B cell (primary cell): ENCODE measurements at regions not wholly inside any gene's neighbourhood (a gene's known extent, or its start where the extent isn't known, plus 50 kb on each side); places are given as distances from the start of the nearest gene placed in this dataset.

Experiments
- ATAC-seq: fragments of 200-7000 bp; cut with Tn5 transposase; one replicate; pipeline ENCODE4 v1.10.0; 2021; ENCODE audit warnings: low read depth, mild to moderate bottlenecking, moderate number of reproducible peaks, moderate library complexity
- CTCF ChIA-PET: fragments of 350-600 bp; sonication (Branson Sonifier 250); formaldehyde crosslinking; loops from one replicate; lab custom pipeline; 2021; ENCODE audit warnings: antibody characterized with exemption, inconsistent platforms; lab: Charles Lee
- POLR2A ChIA-PET: fragments of 350-600 bp; sonication (Branson Sonifier 250); formaldehyde crosslinking; loops from one replicate; lab custom pipeline; 2021; ENCODE audit warnings: antibody characterized with exemption; lab: Charles Lee
- DNase-seq: peaks from one replicate; pipeline ENCODE4 v3.0.0; 2013
- H2AFZ ChIP-seq: 2 replicates; pipeline ENCODE4 v1.6.1; 2012; ENCODE audit warnings: mild to moderate bottlenecking, low read depth, low read length; ENCODE audit not compliant: insufficient read depth, poor library complexity, severe bottlenecking
- H3K27ac ChIP-seq, 2 donors: 1 replicate in 1 of 2; 2 replicates in 1 of 2; pipeline ENCODE4 v1.5.1; 2012 to 2013; ENCODE audit warnings: low read length in 2 of 2, mild to moderate bottlenecking in 2 of 2, moderate library complexity in 1 of 2
- H3K27me3 ChIP-seq, 4 experiments: fragments of 200-600 bp in 1 of 4; sonication (generic) in 1 of 4; replicated peaks in 1 of 4; 1 replicate in 2 of 4; 2 replicates in 2 of 4; pipeline versions ENCODE4 v1.6.1 to v1.7.0; 2013 to 2016; ENCODE audit warnings: low read length in 3 of 4, mild to moderate bottlenecking in 2 of 4, mixed read lengths in 1 of 4, moderate library complexity in 1 of 4; ENCODE audit not compliant: insufficient read depth in 4 of 4, control insufficient read depth in 3 of 4; ENCODE audit errors: control extremely low read depth in 1 of 4
- H3K36me3 ChIP-seq, 2 experiments: replicated peaks in 1 of 2; 1 replicate in 1 of 2; 2 replicates in 1 of 2; pipeline versions ENCODE4 v1.6.1 to v1.7.1; 2013; ENCODE audit warnings: low read length in 1 of 2; ENCODE audit not compliant: insufficient read depth in 2 of 2, control insufficient read depth in 1 of 2; ENCODE audit errors: control extremely low read depth in 1 of 2, extremely low read depth in 1 of 2
- H3K4me1 ChIP-seq, 2 donors: fragments of 200-600 bp in 1 of 2; sonication (generic) in 1 of 2; 1 replicate in 1 of 2; 2 replicates in 1 of 2; pipeline versions ENCODE4 v1.5.1 to v1.6.1; 2013 to 2017; ENCODE audit warnings: low read length in 2 of 2; ENCODE audit not compliant: control insufficient read depth in 2 of 2, insufficient read depth in 2 of 2
- H3K4me2 ChIP-seq: replicated peaks from 2 replicates; pipeline ENCODE3; 2012; ENCODE audit warnings: mild to moderate bottlenecking, low read depth, low read length; ENCODE audit not compliant: poor library complexity, severe bottlenecking
- H3K4me3 ChIP-seq, 5 experiments: fragments of 200-600 bp in 1 of 5; sonication (generic) in 1 of 5; 1 replicate in 3 of 5; 2 replicates in 2 of 5; pipeline versions ENCODE4 v1.5.1 to v1.7.0; 2011 to 2016; ENCODE audit warnings: low read length in 4 of 5, mild to moderate bottlenecking in 4 of 5, low read depth in 2 of 5, control low read depth in 1 of 5, moderate library complexity in 1 of 5; ENCODE audit not compliant: insufficient read depth in 1 of 5; ENCODE audit errors: control extremely low read depth in 1 of 5, extremely low read depth in 1 of 5
- H3K79me2 ChIP-seq: fragments of 200-600 bp; sonication (generic); one replicate; pipeline ENCODE4 v1.6.0; 2016; ENCODE audit warnings: low read length; ENCODE audit not compliant: control insufficient read depth, insufficient read depth
- H3K9ac ChIP-seq: fragments of 200-600 bp; sonication (generic); 2 replicates; pipeline ENCODE4 v1.6.1; 2017; ENCODE audit warnings: mild to moderate bottlenecking, low read length, moderate library complexity
- H3K9me3 ChIP-seq, 3 donors: one replicate each; pipeline versions ENCODE4 v1.6.1 to v1.7.1; 2013; ENCODE audit warnings: low read length in 2 of 3; ENCODE audit not compliant: control insufficient read depth in 2 of 3, insufficient read depth in 1 of 3; ENCODE audit errors: control extremely low read depth in 1 of 3
- H4K20me1 ChIP-seq: 2 replicates; pipeline ENCODE4 v1.6.0; 2012; ENCODE audit warnings: mild to moderate bottlenecking, low read length; ENCODE audit not compliant: insufficient read depth, control insufficient read depth, poor library complexity, severe bottlenecking
- H3K27ac Mint-ChIP-seq: one replicate; pipeline ENCODE4 v1.8.0; 2021; ENCODE audit warnings: mixed read lengths
- H3K27me3 Mint-ChIP-seq: one replicate; pipeline ENCODE4 v1.8.0; 2021; ENCODE audit warnings: mixed read lengths
- H3K4me1 Mint-ChIP-seq: one replicate; pipeline ENCODE4 v1.8.0; 2021; ENCODE audit warnings: mixed read lengths
- H3K4me3 Mint-ChIP-seq: one replicate; pipeline ENCODE4 v1.8.0; 2021; ENCODE audit warnings: mixed read lengths
- H3K9me3 Mint-ChIP-seq: one replicate; pipeline ENCODE4 v1.8.0; 2022; ENCODE audit warnings: mixed read lengths; ENCODE audit not compliant: insufficient read depth
- EZH2 ChIP-seq: IDR thresholded peaks from 2 replicates; pipeline ENCODE4 v1.6.1; 2012; ENCODE audit warnings: borderline replicate concordance, low read depth, mild to moderate bottlenecking, moderate library complexity, low read length; ENCODE audit not compliant: insufficient read depth, poor library complexity, severe bottlenecking
- WGBS: methylation state at CpG from one replicate; pipeline ENCODE4 v1.1.5; 2013; ENCODE audit warnings: missing lambda C conversion rate; ENCODE audit not compliant: insufficient coverage; 5-methylcytosine and 5-hydroxymethylcytosine counted together
- intact Hi-C: fragments of 100-400 bp; cut with micrococcal nuclease; formaldehyde crosslinking; loops from one replicate; pipeline ENCODE4 v1.10.0; 2022
- TF ChIP-seq, protein P1 (sequence below): fragments of 200-600 bp; IDR thresholded peaks from one replicate; pipeline ENCODE4 v1.8.0; 2022; ENCODE audit warnings: antibody characterized with exemption, mild to moderate bottlenecking

DNA sequence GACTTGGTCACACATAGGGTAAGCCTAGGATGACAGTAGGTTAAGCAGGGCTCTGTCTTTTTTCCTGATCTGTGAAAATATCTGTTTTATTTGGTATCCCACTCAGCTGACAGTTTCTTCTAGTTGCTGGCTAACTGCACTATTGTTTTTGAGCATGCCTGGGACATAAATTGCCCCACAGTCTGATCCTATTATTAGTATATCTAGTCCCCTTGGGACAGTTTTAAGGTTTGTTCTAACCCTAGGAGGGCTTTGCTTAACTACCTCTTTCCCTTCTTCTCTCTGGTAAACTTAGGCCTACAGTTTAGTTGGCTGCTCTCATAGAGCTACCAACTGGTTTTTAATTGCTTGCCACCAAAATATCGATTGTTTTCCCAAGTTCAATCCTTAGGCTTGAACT is 446.6 kb downstream of the ARHGEF28 start:
- no peak for ATAC-seq
- H2AFZ ChIP-seq = no peak overlapping the region

DNA sequence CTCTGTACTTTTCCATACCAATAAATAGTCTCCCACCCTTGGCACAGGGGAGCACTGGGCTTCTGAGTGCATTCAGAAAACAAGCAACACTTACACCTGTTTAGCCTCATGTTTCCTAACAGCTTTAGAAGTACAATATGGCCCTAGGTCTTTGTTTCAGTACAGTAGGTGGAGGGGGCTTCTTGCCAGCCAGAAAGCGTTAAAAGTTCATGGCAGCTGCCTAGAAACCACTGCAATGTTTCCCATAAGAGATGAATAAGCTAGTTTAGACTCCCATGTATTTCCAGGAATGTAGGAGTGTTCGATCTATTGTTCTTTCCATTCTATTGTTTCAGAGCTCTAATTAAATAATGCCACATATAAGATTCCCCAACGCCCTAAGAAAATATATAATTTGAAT is 444.8 kb downstream of the ARHGEF28 start:
- H3K79me2 ChIP-seq = no peaks in the 10 kb centered on the region
- H2AFZ ChIP-seq = no peak overlapping the region
- no peaks in the 10 kb centered on the region for H3K36me3 ChIP-seq
- H4K20me1 ChIP-seq = no peaks in the 10 kb centered on the region
- DNase-seq (no peak), ATAC-seq (no peak)
- Mint-ChIP-seq H3K27me3 (no peaks in the 10 kb centered on the region), H3K4me3 (no peak overlapping the region), H3K4me1 (no peaks in the 10 kb centered on the region), H3K27ac (no peak overlapping the region), H3K9me3 (no peaks in the 10 kb centered on the region)
- no peak overlapping the region for H3K27ac ChIP-seq
- H3K4me3 ChIP-seq = no peak overlapping the region
- TF ChIP-seq, protein P1, sequence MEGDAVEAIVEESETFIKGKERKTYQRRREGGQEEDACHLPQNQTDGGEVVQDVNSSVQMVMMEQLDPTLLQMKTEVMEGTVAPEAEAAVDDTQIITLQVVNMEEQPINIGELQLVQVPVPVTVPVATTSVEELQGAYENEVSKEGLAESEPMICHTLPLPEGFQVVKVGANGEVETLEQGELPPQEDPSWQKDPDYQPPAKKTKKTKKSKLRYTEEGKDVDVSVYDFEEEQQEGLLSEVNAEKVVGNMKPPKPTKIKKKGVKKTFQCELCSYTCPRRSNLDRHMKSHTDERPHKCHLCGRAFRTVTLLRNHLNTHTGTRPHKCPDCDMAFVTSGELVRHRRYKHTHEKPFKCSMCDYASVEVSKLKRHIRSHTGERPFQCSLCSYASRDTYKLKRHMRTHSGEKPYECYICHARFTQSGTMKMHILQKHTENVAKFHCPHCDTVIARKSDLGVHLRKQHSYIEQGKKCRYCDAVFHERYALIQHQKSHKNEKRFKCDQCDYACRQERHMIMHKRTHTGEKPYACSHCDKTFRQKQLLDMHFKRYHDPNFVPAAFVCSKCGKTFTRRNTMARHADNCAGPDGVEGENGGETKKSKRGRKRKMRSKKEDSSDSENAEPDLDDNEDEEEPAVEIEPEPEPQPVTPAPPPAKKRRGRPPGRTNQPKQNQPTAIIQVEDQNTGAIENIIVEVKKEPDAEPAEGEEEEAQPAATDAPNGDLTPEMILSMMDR = no peak
- intact Hi-C loops = no loop called here
- ChIA-PET POLR2A (no interaction called here), CTCF (no interaction called here)
- no peak overlapping the region for H3K4me2 ChIP-seq
- H3K9me3 ChIP-seq = no peaks in the 10 kb centered on the region
- no CpG with 5 or more reads among the region's 3 CpGs for WGBS
- no peak overlapping the region for H3K9ac ChIP-seq
- H3K27me3 ChIP-seq = no peaks in the 10 kb centered on the region
- H3K4me1 ChIP-seq = no peaks in the 10 kb centered on the region

More for the DNA sequence above, 446.6 kb downstream of the ARHGEF28 start:
- H3K9ac ChIP-seq = no peak overlapping the region
- no peak overlapping the region for H3K4me3 ChIP-seq
- Mint-ChIP-seq H3K27ac (no peak overlapping the region), H3K27me3 (peaks cover 4% of the 10 kb centered on the region), H3K4me1 (no peaks in the 10 kb centered on the region), H3K9me3 (no peaks in the 10 kb centered on the region), H3K4me3 (no peak overlapping the region)
- no peaks in the 10 kb centered on the region for H3K4me1 ChIP-seq
- ChIA-PET CTCF (no interaction called here), POLR2A (no interaction called here)
- no peaks in the 10 kb centered on the region for H3K9me3 ChIP-seq
- intact Hi-C loops = no loop called here
- H3K36me3 ChIP-seq = no peaks in the 10 kb centered on the region
- TF ChIP-seq, protein P1 = no peak
- TF ChIP-seq EZH2 = no peak
- H4K20me1 ChIP-seq = no peaks in the 10 kb centered on the region
- H3K27ac ChIP-seq = no peak overlapping the region
- H3K79me2 ChIP-seq = no peaks in the 10 kb centered on the region
- H3K4me2 ChIP-seq = no peak overlapping the region
- 100% methylated on average over 1 of the region's 1 CpG for WGBS
- H3K27me3 ChIP-seq = no peaks in the 10 kb centered on the region
- no peak for DNase-seq
